Heart left ventricle (tissue), 16 donors: ENCODE measurements at regions not wholly inside any gene's neighbourhood (a gene's known extent, or its start where the extent isn't known, plus 50 kb on each side); places are given as distances from the start of the nearest gene placed in this dataset.

Source experiments
- ATAC-seq, 4 donors: fragments of 200-7000 bp; cut with Tn5 transposase; one replicate each; pipeline ENCODE4 v1.9.1; 2020 to 2022; ENCODE audit warnings: moderate library complexity in 4 of 4, mild to moderate bottlenecking in 3 of 4, moderate number of reproducible peaks in 1 of 4
- DNase-seq, 5 donors: peaks; one replicate each; pipeline ENCODE4 v3.0.0-alpha.2; 2020
- H3K27ac ChIP-seq, 12 donors: fragments of 200-600 bp; sonication (generic) in 4 of 12; one replicate each; pipeline versions ENCODE4 v1.5.0 to v1.8.0; 2016 to 2022; ENCODE audit warnings: mild to moderate bottlenecking in 2 of 12
- H3K27me3 ChIP-seq, 9 donors: fragments of 200-600 bp; sonication (generic) in 2 of 9; one replicate each; pipeline versions ENCODE4 v1.5.1 to v1.8.0; 2016 to 2022; ENCODE audit warnings: mild to moderate bottlenecking in 3 of 9
- H3K36me3 ChIP-seq, 9 donors: fragments of 200-600 bp; sonication (generic) in 2 of 9; one replicate each; pipeline versions ENCODE4 v1.5.0 to v1.8.0; 2018 to 2022; ENCODE audit warnings: mild to moderate bottlenecking in 2 of 9
- H3K4me1 ChIP-seq, 12 donors: fragments of 200-600 bp; sonication (generic) in 4 of 12; one replicate each; pipeline versions ENCODE4 v1.5.0 to v1.8.0; 2016 to 2022; ENCODE audit warnings: mild to moderate bottlenecking in 3 of 12
- H3K4me3 ChIP-seq, 12 donors: fragments of 200-600 bp; sonication (generic) in 4 of 12; one replicate each; pipeline versions ENCODE4 v1.5.0 to v1.8.0; 2017 to 2022; ENCODE audit warnings: mild to moderate bottlenecking in 9 of 12, moderate library complexity in 4 of 12
- H3K9me3 ChIP-seq, 12 donors: fragments of 200-600 bp; sonication (generic) in 4 of 12; one replicate each; pipeline versions ENCODE4 v1.5.0 to v1.8.0; 2016 to 2022; ENCODE audit warnings: mild to moderate bottlenecking in 1 of 12
- CTCF ChIP-seq, 12 donors: fragments of 200-600 bp; sonication (generic) in 4 of 12; IDR thresholded peaks; one replicate each; pipeline versions ENCODE4 v1.5.0 to v1.8.0; 2018 to 2022; ENCODE audit warnings: antibody characterized with exemption in 12 of 12, mild to moderate bottlenecking in 5 of 12
- POLR2A ChIP-seq, 2 donors: fragments of 450-650 bp; IDR thresholded peaks; one replicate each; pipeline ENCODE4 v1.6.1; 2017; ENCODE audit warnings: antibody characterized with exemption in 2 of 2, mild to moderate bottlenecking in 2 of 2, moderate library complexity in 2 of 2
- WGBS, 4 donors: extraction: QIAGEN DNeasy Blood & Tissue Kit in 2 of 4; methylation state at CpG; one replicate each; pipeline versions ENCODE4 v1.1.5 to v1.1.7; 2013 to 2018; 5-methylcytosine and 5-hydroxymethylcytosine counted together
- intact Hi-C, 10 donors: fragments of 100-400 bp; cut with DNase I; formaldehyde crosslinking; loops; one replicate each; pipeline versions ENCODE4 v1.11.1 to v1.14.2; 2022
- donor health status: ischemic (EF 13 %, LVEDD 7.1; RV severe dilation, severe dysfunction).
- donor health status: healthy with polysubstance abuse.
- donor health status: DM: no; HTN: yes; CAD: no.
- donor health status: DM: no; HTN: no; CAD: no.
- donor health status: ischemic (EF 25% LVEDD 6.9; RV normal size, moderate dysfunction).
- donor health status: ischemic (EF 25% LVEDD 5.7; RV mildly dilated, moderate dysfunction).
- donor health status: healthy.
- donor health status: DM: yes; HTN: yes; CAD: no.
- donor health status: ischemic (EF 35%, LVEDD 5.7; RV mildly dilated, moderate dysfunction).
- donor health status: nonischemic (EF 11% LVEDD 7.7; RV severe dilation, severe dysfunction).
- donor health status: DM: yes; HTN: yes; CAD: no.
- donor health status: PGD.
- donor health status: ischemic (EF 29% LVEDD 5.4; RV normal size, mild dysfunction).
- donor health status: nonischemic (EF 23%, LVEDD 6.1; RV moderate dilation, normal function).

- Histone ChIP-seq H3K36me3 (no peaks in the 10 kb centered on the region), H3K4me3 (peak overlapping the region in 1 of 12 donors; percentile 21), H3K27me3 (peaks cover 0 to 25% (median 3%) of the 10 kb centered on the region in 9 donors), H3K9me3 (no peaks in the 10 kb centered on the region), H3K4me1 (no peaks in the 10 kb centered on the region), H3K27ac (no peak overlapping the region)
- intact Hi-C loops, result no loop called here
- WGBS, 4 donors, result 38 to 55% (median 43%) methylated on average over 29 to 31 of the region's 31 CpGs
- DNase-seq, result peak; percentile 22 to 68 (median 43)
- ATAC-seq, result peak in 3 of 4 donors; percentile 78 to 83 (median 81)
- TF ChIP-seq POLR2A (IDR thresholded peaks at IDR 0.05), result no peak
- TF ChIP-seq CTCF (IDR thresholded peaks at IDR 0.05), result peak in 11 of 12 donors; percentile 22 to 57 (median 41)
These were observed 628.0 kb upstream of the ADAMTS16 start for GRCh38 chr5:4511996-4512656.

GRCh38 chr5:4513381-4513780 is 626.7 kb upstream of the ADAMTS16 start:
- no peak for ATAC-seq
- intact Hi-C loops, result no loop called here
- peaks cover 0 to 25% (median 3%) of the 10 kb centered on the region in 9 donors for H3K27me3 ChIP-seq
- H3K4me1 ChIP-seq, result no peaks in the 10 kb centered on the region
- H3K4me3 ChIP-seq, result no peak overlapping the region
- H3K27ac ChIP-seq, result no peak overlapping the region
- WGBS, 4 donors, result 62 to 74% (median 69%) methylated on average over 4 of the region's 4 CpGs
- no peak for DNase-seq
- TF ChIP-seq POLR2A (IDR thresholded peaks at IDR 0.05) (no peak), CTCF (IDR thresholded peaks at IDR 0.05) (no peak)
- H3K36me3 ChIP-seq, result no peaks in the 10 kb centered on the region
- H3K9me3 ChIP-seq, result no peaks in the 10 kb centered on the region

GRCh38 chr5:4514067-4514648 is 626.0 kb upstream of the ADAMTS16 start:
- Histone ChIP-seq H3K36me3 (no peaks in the 10 kb centered on the region), H3K27me3 (peaks cover 0 to 23% (median 3%) of the 10 kb centered on the region in 9 donors), H3K9me3 (no peaks in the 10 kb centered on the region), H3K4me3 (no peak overlapping the region), H3K4me1 (no peaks in the 10 kb centered on the region), H3K27ac (no peak overlapping the region)
- no peak for TF ChIP-seq CTCF (IDR thresholded peaks at IDR 0.05)
- TF ChIP-seq POLR2A (IDR thresholded peaks at IDR 0.05), result no peak
- intact Hi-C loops, result no loop called here
- WGBS, 4 donors, result 75 to 88% (median 85%) methylated on average over 8 of the region's 8 CpGs
- ATAC-seq (no peak), DNase-seq (no peak)

- peaks cover 0 to 4% (median 0%) of the 10 kb centered on the region in 9 donors for H3K27me3 ChIP-seq
- H3K4me1 ChIP-seq, result no peaks in the 10 kb centered on the region
- intact Hi-C loops, result no loop called here
- ATAC-seq (no peak), DNase-seq (no peak)
- no peak overlapping the region for H3K27ac ChIP-seq
- TF ChIP-seq POLR2A (IDR thresholded peaks at IDR 0.05), result no peak
- TF ChIP-seq CTCF (IDR thresholded peaks at IDR 0.05), result no peak
- no peaks in the 10 kb centered on the region for H3K36me3 ChIP-seq
- H3K9me3 ChIP-seq, result no peaks in the 10 kb centered on the region
- WGBS, 4 donors, result 79 to 84% (median 82%) methylated on average over 10 of the region's 10 CpGs
- no peak overlapping the region for H3K4me3 ChIP-seq
These were observed 621.0 kb upstream of the ADAMTS16 start for GRCh38 chr5:4518903-4519672.
